Right lobe of liver (tissue), 6 donors: ENCODE measurements at regions not wholly inside any gene's neighbourhood (a gene's known extent, or its start where the extent isn't known, plus 50 kb on each side); places are given as distances from the start of the nearest gene placed in this dataset.

Source experiments
- ATAC-seq, 4 donors: fragments of 200-7000 bp; cut with Tn5 transposase; one replicate each; pipeline ENCODE4 v1.9.1; 2020; ENCODE audit warnings: mild to moderate bottlenecking in 4 of 4, moderate library complexity in 4 of 4
- DNase-seq, 3 donors: peaks; one replicate each; pipeline ENCODE4 v3.0.0-alpha.2; 2020
- H3K27ac ChIP-seq, 3 donors: fragments of 200-600 bp; one replicate each; pipeline ENCODE4 v1.8.0; 2022
- H3K27me3 ChIP-seq, 2 donors: fragments of 200-600 bp; one replicate each; pipeline ENCODE4 v1.8.0; 2022
- H3K36me3 ChIP-seq, 4 donors: fragments of 200-600 bp; sonication (generic) in 1 of 4; one replicate each; pipeline versions ENCODE4 v1.5.1 to v1.8.0; 2017 to 2022; ENCODE audit warnings: control low read depth in 1 of 4
- H3K4me1 ChIP-seq, 4 donors: fragments of 200-600 bp; sonication (generic) in 1 of 4; one replicate each; pipeline versions ENCODE4 v1.5.1 to v1.8.0; 2017 to 2022; ENCODE audit warnings: control low read depth in 1 of 4
- H3K4me3 ChIP-seq, 3 donors: fragments of 200-600 bp; one replicate each; pipeline ENCODE4 v1.8.0; 2022
- H3K9me3 ChIP-seq, 4 donors: fragments of 200-600 bp; sonication (generic) in 1 of 4; one replicate each; pipeline versions ENCODE4 v1.5.1 to v1.8.0; 2017 to 2022; ENCODE audit warnings: control low read depth in 1 of 4
- POLR2A ChIP-seq: fragments of 450-650 bp; IDR thresholded peaks from one replicate; pipeline ENCODE4 v1.6.1; 2017; ENCODE audit warnings: antibody characterized with exemption, mild to moderate bottlenecking
- WGBS: methylation state at CpG from one replicate; pipeline ENCODE4 v1.1.6; 2018; ENCODE audit warnings: low coverage, low lambda C conversion rate; ENCODE audit not compliant: insufficient coverage; ENCODE audit errors: missing lambda C conversion rate; 5-methylcytosine and 5-hydroxymethylcytosine counted together
- intact Hi-C, 2 donors: fragments of 100-400 bp; cut with DNase I; formaldehyde crosslinking; loops; one replicate each; pipeline versions ENCODE4 v1.11.2 to v1.14.1; 2022
- TF ChIP-seq, protein P1 (sequence below), 4 donors: fragments of 200-600 bp in 3 of 4; fragments of 450-650 bp in 1 of 4; IDR thresholded peaks; one replicate each; pipeline versions ENCODE4 v1.5.1 to v1.8.0; 2016 to 2022; ENCODE audit warnings: antibody characterized with exemption in 4 of 4, mild to moderate bottlenecking in 2 of 4
- donor health status: DM: no; HTN: yes; CAD: no.
- donor health status: DM: no; HTN: no; CAD: no.
- donor health status: DM: no; HTN: no; CAD: no.
- donor health status: DM: no; HTN: yes; CAD: no.
- donor health status: DM: no; HTN: yes; CAD: no.

DNA sequence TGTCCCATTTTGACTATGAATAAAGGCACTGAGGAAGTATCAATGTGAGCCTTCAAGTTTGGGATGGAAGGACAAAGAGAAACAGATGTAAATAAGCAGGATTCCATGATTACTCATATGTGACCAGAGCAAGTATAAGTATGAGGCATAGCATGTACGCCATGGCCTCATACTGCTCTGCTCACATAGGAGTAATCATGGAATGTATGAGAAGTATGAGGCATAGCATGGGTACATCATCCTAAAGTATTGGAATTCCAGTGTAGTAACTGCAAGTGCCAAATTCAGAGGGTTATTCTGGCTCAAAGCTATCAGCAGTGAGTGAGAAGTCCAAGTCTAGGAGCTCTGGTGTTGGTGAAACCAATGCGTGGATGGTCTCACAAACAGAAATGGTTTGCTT lies 81.2 kb upstream of the WDR72 start:
- 69% methylated on average over 2 of the region's 2 CpGs for WGBS
- H3K4me1 ChIP-seq: no peaks in the 10 kb centered on the region
- intact Hi-C loops: no loop called here
- no peak overlapping the region for H3K4me3 ChIP-seq
- no peak for DNase-seq
- H3K27me3 ChIP-seq: no peaks in the 10 kb centered on the region
- no peak for TF ChIP-seq POLR2A
- TF ChIP-seq, protein P1, sequence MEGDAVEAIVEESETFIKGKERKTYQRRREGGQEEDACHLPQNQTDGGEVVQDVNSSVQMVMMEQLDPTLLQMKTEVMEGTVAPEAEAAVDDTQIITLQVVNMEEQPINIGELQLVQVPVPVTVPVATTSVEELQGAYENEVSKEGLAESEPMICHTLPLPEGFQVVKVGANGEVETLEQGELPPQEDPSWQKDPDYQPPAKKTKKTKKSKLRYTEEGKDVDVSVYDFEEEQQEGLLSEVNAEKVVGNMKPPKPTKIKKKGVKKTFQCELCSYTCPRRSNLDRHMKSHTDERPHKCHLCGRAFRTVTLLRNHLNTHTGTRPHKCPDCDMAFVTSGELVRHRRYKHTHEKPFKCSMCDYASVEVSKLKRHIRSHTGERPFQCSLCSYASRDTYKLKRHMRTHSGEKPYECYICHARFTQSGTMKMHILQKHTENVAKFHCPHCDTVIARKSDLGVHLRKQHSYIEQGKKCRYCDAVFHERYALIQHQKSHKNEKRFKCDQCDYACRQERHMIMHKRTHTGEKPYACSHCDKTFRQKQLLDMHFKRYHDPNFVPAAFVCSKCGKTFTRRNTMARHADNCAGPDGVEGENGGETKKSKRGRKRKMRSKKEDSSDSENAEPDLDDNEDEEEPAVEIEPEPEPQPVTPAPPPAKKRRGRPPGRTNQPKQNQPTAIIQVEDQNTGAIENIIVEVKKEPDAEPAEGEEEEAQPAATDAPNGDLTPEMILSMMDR (IDR thresholded peaks at IDR 0.05): no peak
- ATAC-seq: no peak
- H3K36me3 ChIP-seq: no peaks in the 10 kb centered on the region
- no peaks in the 10 kb centered on the region for H3K9me3 ChIP-seq
- H3K27ac ChIP-seq: no peak overlapping the region

DNA sequence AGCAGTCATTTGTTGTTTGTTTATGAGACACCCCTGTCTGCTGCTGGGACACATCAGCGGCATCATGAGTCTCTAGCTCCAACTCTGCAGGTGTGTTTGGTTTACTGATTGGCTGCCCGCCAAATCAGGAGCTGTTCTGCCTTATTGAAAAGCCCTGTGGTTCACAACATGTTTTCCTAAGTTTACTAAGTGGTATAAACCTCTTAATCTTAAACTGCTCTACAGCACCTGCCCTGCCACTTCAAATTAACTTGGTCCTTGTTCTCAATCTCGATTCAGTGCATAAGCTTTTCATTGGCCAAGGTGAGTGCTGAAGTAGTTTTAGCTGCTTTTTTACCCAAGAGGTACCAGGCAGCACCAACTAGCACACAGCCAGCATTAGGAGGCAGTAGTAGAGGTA lies 77.8 kb upstream of the WDR72 start:
- H3K27me3 ChIP-seq: no peaks in the 10 kb centered on the region
- WGBS: 23% methylated on average over 3 of the region's 3 CpGs

GRCh38 chr15:53836618-53837017 lies 77.2 kb upstream of the WDR72 start:
- 23% methylated on average over 3 of the region's 4 CpGs for WGBS
- H3K36me3 ChIP-seq: no peaks in the 10 kb centered on the region
- TF ChIP-seq POLR2A: no peak
- TF ChIP-seq, protein P1 (IDR thresholded peaks at IDR 0.05): no peak
- no peaks in the 10 kb centered on the region for H3K27me3 ChIP-seq
- H3K4me1 ChIP-seq: no peaks in the 10 kb centered on the region
- ATAC-seq (no peak), DNase-seq (no peak)
- H3K9me3 ChIP-seq: no peaks in the 10 kb centered on the region
- H3K27ac ChIP-seq: no peak overlapping the region
- intact Hi-C loops: no loop called here
- no peak overlapping the region for H3K4me3 ChIP-seq

More for the DNA sequence above, 77.8 kb upstream of the WDR72 start:
- peak; percentile 49 to 69 (median 54) for ATAC-seq
- H3K4me1 ChIP-seq: no peaks in the 10 kb centered on the region
- H3K36me3 ChIP-seq: no peaks in the 10 kb centered on the region
- intact Hi-C loops: no loop called here
- H3K27ac ChIP-seq: no peak overlapping the region
- H3K9me3 ChIP-seq: no peaks in the 10 kb centered on the region
- TF ChIP-seq, protein P1 (IDR thresholded peaks at IDR 0.05): no peak
- no peak for TF ChIP-seq POLR2A
- no peak overlapping the region for H3K4me3 ChIP-seq
- peak; percentile 52 to 62 (median 56) for DNase-seq

GRCh38 chr15:53835309-53835708 lies 75.8 kb upstream of the WDR72 start:
- ATAC-seq (no peak), DNase-seq (no peak)
- Histone ChIP-seq H3K9me3 (no peaks in the 10 kb centered on the region), H3K4me1 (no peaks in the 10 kb centered on the region), H3K27me3 (no peaks in the 10 kb centered on the region), H3K36me3 (no peaks in the 10 kb centered on the region), H3K27ac (no peak overlapping the region), H3K4me3 (no peak overlapping the region)
- no peak for TF ChIP-seq POLR2A
- TF ChIP-seq, protein P1 (IDR thresholded peaks at IDR 0.05): no peak
- WGBS: 42% methylated on average over 2 of the region's 2 CpGs
- intact Hi-C loops: no loop called here

DNA sequence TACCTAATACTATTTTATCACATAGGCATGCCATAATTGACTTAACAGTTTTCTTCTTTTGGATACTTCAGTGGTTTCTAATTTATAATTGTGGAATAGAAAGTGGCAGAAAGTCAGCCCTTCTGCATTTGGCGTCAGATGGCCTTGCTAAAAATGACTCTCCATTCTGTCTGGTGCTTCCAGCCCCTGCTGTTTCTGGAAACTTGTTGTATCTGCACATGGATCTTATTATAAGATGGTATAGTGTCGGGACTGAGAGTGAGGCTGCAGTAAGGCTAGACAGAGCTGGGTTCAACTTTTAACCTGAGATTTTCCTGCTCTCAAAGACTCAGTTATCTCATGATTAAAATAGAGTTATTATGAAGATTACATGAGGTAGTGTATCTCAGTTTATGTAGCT lies 74.8 kb upstream of the WDR72 start:
- WGBS: 60% methylated on average over 2 of the region's 2 CpGs
- DNase-seq: no peak
- TF ChIP-seq, protein P1 (IDR thresholded peaks at IDR 0.05): no peak
- TF ChIP-seq POLR2A: no peak

More for the DNA sequence above, 74.8 kb upstream of the WDR72 start:
- no peaks in the 10 kb centered on the region for H3K4me1 ChIP-seq
- H3K9me3 ChIP-seq: no peaks in the 10 kb centered on the region
- no peak for ATAC-seq
- H3K27ac ChIP-seq: no peak overlapping the region
- H3K27me3 ChIP-seq: no peaks in the 10 kb centered on the region
- H3K36me3 ChIP-seq: no peaks in the 10 kb centered on the region
- H3K4me3 ChIP-seq: no peak overlapping the region
- intact Hi-C loops: no loop called here
